Hematopoietic multipotent progenitor cell (in vitro differentiated cells): ENCODE measurements at regions not wholly inside any gene's neighbourhood (a gene's known extent, or its start where the extent isn't known, plus 50 kb on each side); places are given as distances from the start of the nearest gene placed in this dataset.

Source experiments
- DNase-seq, 3 donors: peaks; one replicate each; pipeline ENCODE4 v3.0.0-alpha.2; 2011 to 2015; ENCODE audit warnings: low read depth in 2 of 3, low spot score in 2 of 3

DNA sequence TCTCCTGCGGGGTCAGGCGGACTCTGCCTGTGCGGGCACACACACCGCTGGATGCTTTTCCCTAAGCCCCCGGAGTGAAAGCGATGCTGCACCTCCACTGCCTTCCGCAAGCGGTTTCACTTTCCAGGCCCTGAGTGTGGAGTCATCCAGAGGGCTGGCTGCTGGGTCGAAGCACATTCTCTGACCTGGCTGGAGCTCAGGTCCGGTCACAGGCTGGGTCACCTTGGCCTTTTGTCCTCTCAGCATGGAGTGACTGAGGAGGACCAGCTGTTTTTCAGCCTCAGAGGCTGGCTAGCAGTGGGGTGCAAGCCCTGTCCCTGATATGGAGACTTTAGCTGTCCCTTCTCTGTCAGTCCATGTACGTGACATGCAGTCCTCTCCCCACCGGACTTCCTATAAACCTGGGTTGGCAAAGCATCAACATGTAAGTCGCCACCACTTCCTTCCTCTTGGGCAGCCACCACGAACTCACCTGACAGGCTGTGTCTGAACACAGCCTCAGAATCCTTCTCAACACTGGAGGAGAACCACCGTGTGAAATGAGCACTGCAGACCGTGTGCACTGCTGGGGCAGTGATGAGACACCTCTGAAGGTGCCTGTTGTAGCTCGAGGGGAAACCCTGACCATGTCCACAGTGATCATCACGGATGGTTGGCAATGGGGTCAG is 51.3 kb downstream of the GADD45G start:
- no peak for DNase-seq

DNA sequence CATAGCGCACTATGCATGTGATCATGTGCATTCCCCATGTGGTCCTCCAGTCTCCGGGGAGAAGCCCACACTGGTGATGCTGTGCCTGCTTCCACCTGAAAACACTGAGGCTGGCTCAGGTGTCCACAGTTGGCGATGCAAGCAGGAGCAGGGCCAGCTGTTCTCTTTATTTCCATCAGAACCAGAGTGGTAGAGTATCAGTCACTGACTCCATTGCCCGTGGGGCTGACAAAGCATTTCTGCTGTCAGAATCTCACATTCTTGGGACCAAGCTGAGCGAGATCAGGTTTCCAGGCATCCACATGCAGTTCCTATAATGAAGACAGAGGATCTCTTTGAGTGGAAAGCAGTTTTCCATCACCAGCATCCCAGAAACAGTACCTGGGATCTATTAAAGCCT is 52.5 kb downstream of the GADD45G start:
- DNase-seq: no peak

DNA sequence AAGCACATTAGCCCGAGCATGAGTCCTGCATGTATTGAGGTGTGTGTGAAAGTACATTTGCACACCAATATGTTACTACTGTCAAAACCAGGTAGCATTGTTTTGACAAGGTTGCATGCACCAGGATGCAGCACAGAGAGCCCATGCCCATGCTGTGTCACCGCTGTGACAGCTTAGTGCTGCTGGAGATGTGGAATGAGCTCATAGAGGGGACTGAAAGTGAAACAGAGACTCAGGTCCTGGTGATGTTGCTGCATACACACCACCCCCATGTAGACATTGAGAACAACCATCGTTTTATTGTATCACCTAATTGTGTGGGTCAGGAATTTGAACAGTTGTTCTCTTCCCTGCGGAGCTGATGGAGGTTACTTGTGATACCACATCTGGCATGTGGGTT is 53.0 kb downstream of the GADD45G start:
- peak in 1 of 3 donors; percentile 38 for DNase-seq

DNA sequence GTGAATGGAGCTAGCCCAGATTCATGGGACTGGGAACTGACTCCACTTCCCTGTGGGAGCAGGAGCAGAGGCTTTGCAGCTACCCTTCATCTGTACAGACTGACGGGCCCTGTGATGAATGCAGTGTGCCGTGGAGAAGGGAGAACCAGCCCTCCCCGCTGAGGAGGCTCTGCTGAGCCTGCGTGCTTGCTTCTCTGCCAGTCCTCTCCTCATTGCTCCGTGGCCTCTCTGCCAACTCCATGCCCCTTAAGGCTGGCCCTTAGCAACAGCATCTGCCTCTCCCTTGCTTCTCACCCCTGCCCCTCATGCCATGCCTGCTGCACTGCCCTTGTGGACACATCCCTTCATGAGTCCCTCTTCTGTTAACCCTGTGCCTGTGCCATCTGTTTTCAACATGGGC is 53.6 kb downstream of the GADD45G start:
- no peak for DNase-seq

DNA sequence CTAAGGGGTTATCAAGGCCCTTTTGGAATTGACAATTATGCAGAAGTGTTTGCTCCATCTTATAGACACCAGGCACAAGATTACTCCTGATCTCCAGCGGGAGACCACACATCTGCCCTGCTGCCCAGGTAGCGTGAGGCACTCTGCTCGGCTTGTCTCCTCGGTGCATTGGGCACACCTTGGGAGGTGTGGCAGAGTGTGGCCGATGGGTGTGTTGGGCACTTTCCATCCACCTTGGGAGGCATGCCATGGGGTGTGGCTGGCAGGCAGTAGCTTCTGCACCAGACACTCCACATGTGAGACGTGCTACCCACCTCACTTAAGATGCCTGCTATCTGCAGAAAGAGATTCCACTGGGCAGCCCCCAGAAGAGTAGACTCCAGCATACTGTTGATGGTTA is 54.1 kb downstream of the GADD45G start:
- no peak for DNase-seq

DNA sequence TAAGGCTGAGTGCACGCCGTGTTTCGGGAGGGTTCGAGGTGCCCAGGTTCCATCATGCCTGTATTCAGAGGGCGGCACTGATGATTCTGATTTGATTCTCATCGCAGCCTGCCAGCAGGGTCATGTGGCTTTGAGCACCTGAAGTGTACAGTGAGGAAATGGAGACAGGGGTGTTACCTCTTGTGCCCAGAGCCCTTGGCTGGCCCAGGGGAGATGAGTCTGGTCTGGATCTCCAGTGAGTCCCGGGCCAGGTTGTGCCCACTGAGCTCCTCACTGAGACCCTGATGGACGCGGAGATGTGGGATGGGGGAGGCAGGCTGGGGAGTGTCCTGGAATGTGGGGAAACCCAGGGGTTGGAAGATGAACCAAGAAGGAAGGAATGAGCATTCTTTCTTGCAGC is 54.7 kb downstream of the GADD45G start:
- DNase-seq: no peak

DNA sequence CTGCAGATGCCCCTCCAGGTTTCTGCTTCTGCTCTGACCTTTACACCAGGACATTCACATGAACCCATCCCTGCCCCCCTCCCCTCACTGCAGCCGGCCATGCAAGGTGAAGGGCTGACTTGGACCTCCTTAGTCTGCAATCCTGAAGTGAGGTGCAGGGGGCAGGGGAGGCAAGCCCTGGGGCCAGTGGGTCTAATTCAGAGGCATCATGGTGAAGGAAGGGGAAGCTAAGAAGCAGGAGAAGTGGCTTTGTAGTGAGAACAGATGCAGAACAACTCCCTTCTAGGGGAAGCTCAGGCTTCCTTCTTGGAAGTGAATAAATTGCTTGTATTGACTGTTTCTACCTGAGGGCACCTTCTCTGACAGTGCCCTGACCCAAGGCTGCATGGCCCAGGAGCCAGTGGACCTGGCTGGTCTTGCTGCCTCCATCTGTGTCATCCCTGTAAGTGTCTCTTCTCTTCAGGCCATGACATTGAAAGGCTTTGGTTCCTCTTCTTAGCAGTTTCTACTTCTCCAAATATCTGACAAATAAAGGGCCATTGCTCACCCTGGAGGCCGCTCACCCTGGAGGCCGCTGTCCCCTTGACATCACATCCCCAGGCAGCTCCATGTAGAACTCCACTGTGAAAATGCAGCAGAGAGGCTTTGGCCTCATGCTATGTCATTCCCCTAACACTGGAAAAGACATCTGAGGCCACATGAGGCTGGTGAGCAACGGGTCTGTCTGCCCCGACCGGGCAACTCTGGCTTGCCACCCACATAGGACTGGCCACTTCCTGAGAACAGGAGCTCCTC is 55.3 kb downstream of the GADD45G start:
- no peak for DNase-seq

- DNase-seq: no peak
These were observed 56.7 kb downstream of the GADD45G start for GRCh38 chr9:89661391-89661949.

GRCh38 chr9:89661956-89662717 is 57.3 kb downstream of the GADD45G start:
- peak in 2 of 3 donors; percentile 86 to 95 for DNase-seq

- DNase-seq: no peak
These were observed 58.2 kb downstream of the GADD45G start for GRCh38 chr9:89662718-89663613.

DNA sequence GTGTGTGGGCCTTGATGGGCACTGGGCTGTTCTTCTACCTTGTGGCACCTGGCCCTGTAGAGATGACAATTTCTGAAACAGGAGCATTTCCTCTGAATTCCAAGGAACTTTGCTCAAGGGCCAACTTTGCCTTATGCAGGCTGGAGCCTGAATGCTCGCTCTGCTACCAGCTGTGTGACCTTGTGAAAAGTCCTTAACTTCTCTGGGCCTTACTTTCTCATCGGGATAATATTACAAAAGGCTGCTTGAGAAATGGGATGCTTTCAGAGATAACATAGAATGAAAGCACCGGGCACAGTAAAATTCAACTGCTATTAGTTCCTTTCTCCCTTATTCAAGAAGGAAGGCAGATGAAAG is 58.8 kb downstream of the GADD45G start:
- no peak for DNase-seq

GRCh38 chr9:89664010-89664409 is 59.2 kb downstream of the GADD45G start:
- no peak for DNase-seq

DNA sequence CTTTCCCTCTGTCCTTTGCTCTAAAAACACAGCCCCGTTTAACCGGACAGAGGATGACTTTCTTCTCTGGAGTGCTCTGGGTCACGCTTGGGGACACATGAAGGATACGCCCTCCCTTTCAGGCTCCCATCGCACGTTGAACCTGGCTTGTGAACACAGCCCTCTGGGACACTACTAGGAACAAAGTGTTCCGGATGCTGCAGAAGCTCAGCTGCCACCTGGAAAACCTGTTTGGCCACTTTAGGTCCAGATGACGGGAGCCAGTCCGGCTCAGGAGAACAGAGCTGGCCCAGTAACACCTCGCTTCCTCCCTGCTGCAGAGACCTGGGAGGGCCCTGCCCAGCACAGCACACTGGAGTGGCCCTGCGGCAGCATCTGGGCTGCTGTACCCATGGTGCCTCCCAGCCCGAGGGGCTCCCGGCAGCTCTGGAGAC is 60.1 kb downstream of the GADD45G start:
- DNase-seq: no peak

DNA sequence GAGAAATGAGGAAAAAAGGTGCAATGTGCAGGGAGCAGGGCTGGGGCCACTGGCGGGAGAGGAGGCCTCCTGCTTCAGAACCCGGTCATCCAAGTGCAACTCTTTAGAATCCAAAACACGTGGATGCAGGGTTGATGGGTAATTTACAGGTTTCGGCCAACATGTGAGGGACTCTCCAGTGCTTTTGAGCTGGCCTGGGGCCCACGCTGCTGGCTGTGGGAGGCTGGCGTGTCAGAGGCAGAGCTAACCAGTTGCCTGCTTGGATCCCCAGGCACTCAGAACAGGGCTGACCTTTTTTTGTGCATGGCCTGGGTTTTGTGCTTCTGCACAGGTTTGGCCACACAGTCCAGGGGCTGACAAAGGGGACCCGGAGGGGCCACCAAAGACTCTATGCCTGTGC is 61.6 kb downstream of the GADD45G start:
- DNase-seq: no peak

- DNase-seq: no peak
These were observed 62.1 kb downstream of the GADD45G start for GRCh38 chr9:89666950-89667349.

GRCh38 chr9:89667726-89668125 is 62.9 kb downstream of the GADD45G start:
- DNase-seq: no peak

DNA sequence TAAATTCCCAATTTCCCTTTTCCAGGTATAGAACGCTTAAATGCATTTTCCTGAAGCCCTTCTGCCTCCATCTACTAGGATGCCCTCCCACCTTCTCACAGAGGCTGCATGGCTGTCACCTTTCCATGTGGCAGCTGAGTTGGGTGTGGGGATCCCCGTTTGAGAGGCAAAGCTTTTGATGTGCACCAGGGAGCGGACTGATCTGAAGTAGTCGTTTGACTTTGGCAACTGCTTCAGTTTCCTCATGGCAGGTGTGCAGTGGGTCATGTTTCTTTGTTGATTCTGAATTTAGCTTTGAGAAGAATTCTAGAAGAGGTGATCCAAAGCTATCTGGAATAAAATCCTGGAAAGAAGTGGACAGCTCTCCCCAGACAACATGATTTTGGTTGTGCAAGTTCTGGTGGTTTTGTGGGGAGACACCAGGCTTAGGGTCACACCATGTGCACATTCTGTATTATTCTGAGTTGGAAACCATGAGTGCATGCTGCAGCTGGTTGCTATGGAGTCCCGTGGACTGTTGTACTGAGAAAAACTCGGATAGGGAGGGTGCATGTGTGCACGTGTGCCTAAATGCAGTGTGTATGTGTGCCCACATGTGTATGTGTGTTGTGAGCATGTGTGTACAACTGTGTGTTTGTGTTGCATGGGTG is 63.5 kb downstream of the GADD45G start:
- DNase-seq: no peak

DNA sequence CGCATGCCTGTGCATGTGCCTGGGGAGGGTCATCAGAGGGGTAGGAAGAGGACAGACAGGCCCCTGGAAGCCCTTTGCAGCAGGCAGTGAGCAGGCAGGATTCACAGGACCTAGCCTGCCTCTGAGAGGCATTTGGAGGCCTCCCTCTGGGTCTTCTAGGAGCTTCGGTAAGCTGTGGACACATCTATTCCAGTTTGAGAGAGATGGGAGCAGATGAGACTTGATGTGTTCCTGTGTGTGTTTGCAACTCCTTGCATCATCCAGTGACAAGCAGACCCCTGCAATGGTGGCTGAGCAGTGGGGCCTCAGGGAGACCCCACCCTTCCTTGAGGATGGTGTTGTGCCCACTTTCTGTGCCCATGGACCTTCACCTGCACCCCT is 64.0 kb downstream of the GADD45G start:
- DNase-seq: no peak

- no peak for DNase-seq
These were observed 64.6 kb downstream of the GADD45G start for GRCh38 chr9:89669361-89669842.

- DNase-seq: no peak
These were observed 65.3 kb downstream of the GADD45G start for GRCh38 chr9:89670114-89670513.
